Keratinocyte (primary cell): ENCODE measurements at regions not wholly inside any gene's neighbourhood (a gene's known extent, or its start where the extent isn't known, plus 50 kb on each side); places are given as distances from the start of the nearest gene placed in this dataset.

Source experiments
- DNase-seq: peaks from one replicate; pipeline ENCODE4 v3.0.0-alpha.2; 2011; ENCODE audit warnings: low read depth, missing footprints, low spot score
- FAIRE-seq: peaks from 2 replicates; lab custom pipeline; 2011; peaks lifted over from hg19 to GRCh38; lab: Jason Lieb, UNC
- H2AFZ ChIP-seq: 2 replicates; pipeline ENCODE4 v1.6.0; 2012; ENCODE audit warnings: low read length, control low read depth, inconsistent platforms; ENCODE audit not compliant: control insufficient read depth
- H3K27ac ChIP-seq: 2 replicates; pipeline ENCODE4 v1.5.1; 2011; ENCODE audit warnings: low read length; ENCODE audit not compliant: control insufficient read depth, insufficient read depth
- H3K27me3 ChIP-seq: 3 replicates; pipeline ENCODE4 v1.6.0; 2011; ENCODE audit warnings: low read length; ENCODE audit not compliant: control insufficient read depth, insufficient read depth; ENCODE audit errors: extremely low read depth
- H3K36me3 ChIP-seq, 2 experiments: 2 replicates in 1 of 2; 3 replicates in 1 of 2; pipeline ENCODE4 v1.5.1; 2011; ENCODE audit warnings: low read length in 2 of 2, mild to moderate bottlenecking in 1 of 2; ENCODE audit not compliant: control insufficient read depth in 2 of 2, insufficient read depth in 2 of 2; ENCODE audit errors: extremely low read depth in 1 of 2
- H3K4me1 ChIP-seq: 3 replicates; pipeline ENCODE4 v1.5.1; 2011; ENCODE audit warnings: low read length; ENCODE audit not compliant: control insufficient read depth, insufficient read depth; ENCODE audit errors: extremely low read depth
- H3K4me2 ChIP-seq: 3 replicates; pipeline ENCODE4 v1.6.0; 2011; ENCODE audit warnings: low read depth, low read length; ENCODE audit not compliant: control insufficient read depth, insufficient read depth; ENCODE audit errors: extremely low read depth
- H3K4me3 ChIP-seq, 3 experiments: fragments of 200-600 bp in 1 of 3; sonication (generic) in 1 of 3; 2 replicates in 2 of 3; 3 replicates in 1 of 3; pipeline ENCODE4 v1.5.1; 2011 to 2016; ENCODE audit warnings: low read length in 3 of 3, mild to moderate bottlenecking in 3 of 3, control low read depth in 2 of 3, inconsistent platforms in 1 of 3, low read depth in 1 of 3, mixed read lengths in 1 of 3, mixed run types in 1 of 3, moderate library complexity in 1 of 3; ENCODE audit not compliant: control insufficient read depth in 2 of 3, insufficient read depth in 2 of 3; ENCODE audit errors: extremely low read depth in 1 of 3
- H3K79me2 ChIP-seq: 2 replicates; pipeline ENCODE4 v1.6.0; 2012; ENCODE audit warnings: low read length; ENCODE audit not compliant: control insufficient read depth, insufficient read depth
- H3K9ac ChIP-seq: 3 replicates; pipeline ENCODE4 v1.6.0; 2011; ENCODE audit warnings: low read length; ENCODE audit not compliant: control insufficient read depth, insufficient read depth; ENCODE audit errors: extremely low read depth
- H3K9me1 ChIP-seq: 3 replicates; pipeline ENCODE4 v1.6.0; 2011; ENCODE audit warnings: low read length; ENCODE audit not compliant: control insufficient read depth, insufficient read depth; ENCODE audit errors: extremely low read depth
- H3K9me3 ChIP-seq: 2 replicates; pipeline ENCODE4 v1.5.1; 2012; ENCODE audit warnings: low read depth, low read length; ENCODE audit not compliant: control insufficient read depth
- H4K20me1 ChIP-seq: 3 replicates; pipeline ENCODE4 v1.6.0; 2011; ENCODE audit warnings: low read length; ENCODE audit not compliant: control insufficient read depth, insufficient read depth; ENCODE audit errors: extremely low read depth
- EZH2 ChIP-seq: IDR thresholded peaks from one replicate; pipeline ENCODE4 v1.6.1; 2012; ENCODE audit warnings: inconsistent platforms, mild to moderate bottlenecking, low read length, moderate library complexity
- dilution Hi-C: fragments of 300-500 bp; cut with MboI; formaldehyde crosslinking; loops from one replicate; pipeline ENCODE4 v1.7.0; 2020; ENCODE audit warnings: low sequenced_read_pairs; ENCODE audit not compliant: extremely low pct_ligation_motif_present
- TF ChIP-seq, protein P1 (sequence below), 3 experiments: IDR thresholded peaks in 1 of 3; conservative IDR thresholded peaks in 1 of 3; optimal IDR thresholded peaks in 1 of 3; 2 replicates in 2 of 3; 3 replicates in 1 of 3; pipeline versions ENCODE3 to v1.5.1; 2011; ENCODE audit warnings: low read length in 3 of 3, mild to moderate bottlenecking in 3 of 3, moderate library complexity in 2 of 3, control low read depth in 1 of 3, inconsistent platforms in 1 of 3; ENCODE audit not compliant: insufficient read depth in 2 of 3; ENCODE audit errors: extremely low read depth in 1 of 3

DNA sequence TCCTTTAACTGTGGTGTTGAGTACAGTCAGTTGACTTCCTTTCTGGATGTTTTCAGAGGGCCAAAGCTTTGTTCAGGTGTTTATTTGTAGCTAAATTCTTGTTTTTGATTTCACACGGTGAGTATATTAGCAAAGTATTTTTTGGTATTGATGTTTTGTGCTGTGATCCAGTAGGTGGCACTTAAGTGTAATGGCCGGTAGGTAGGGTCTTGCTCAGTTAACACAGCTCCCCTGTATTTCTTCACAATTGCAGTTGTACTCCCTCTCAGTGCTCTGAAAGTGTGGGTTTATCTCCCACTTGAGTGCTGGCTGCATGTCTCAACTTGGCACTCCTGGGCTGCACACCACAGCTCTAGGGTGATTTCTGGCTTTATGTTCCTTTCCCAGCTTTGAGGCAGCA lies 339.5 kb downstream of the AEBP2 start:
- H3K36me3 ChIP-seq = no peaks in the 10 kb centered on the region
- H3K4me1 ChIP-seq = peaks cover 2% of the 10 kb centered on the region
- no peaks in the 10 kb centered on the region for H3K79me2 ChIP-seq
- FAIRE-seq (no peak), DNase-seq (no peak)
- no peak overlapping the region for H3K27ac ChIP-seq
- dilution Hi-C loops = no loop called here
- no peaks in the 10 kb centered on the region for H4K20me1 ChIP-seq
- no peak overlapping the region for H3K4me3 ChIP-seq
- no peak overlapping the region for H3K4me2 ChIP-seq
- no peaks in the 10 kb centered on the region for H3K9me1 ChIP-seq
- no peaks in the 10 kb centered on the region for H3K9me3 ChIP-seq
- no peak overlapping the region for H3K9ac ChIP-seq
- H2AFZ ChIP-seq = no peak overlapping the region
- H3K27me3 ChIP-seq = no peaks in the 10 kb centered on the region
- TF ChIP-seq EZH2 = no peak
- TF ChIP-seq, protein P1, sequence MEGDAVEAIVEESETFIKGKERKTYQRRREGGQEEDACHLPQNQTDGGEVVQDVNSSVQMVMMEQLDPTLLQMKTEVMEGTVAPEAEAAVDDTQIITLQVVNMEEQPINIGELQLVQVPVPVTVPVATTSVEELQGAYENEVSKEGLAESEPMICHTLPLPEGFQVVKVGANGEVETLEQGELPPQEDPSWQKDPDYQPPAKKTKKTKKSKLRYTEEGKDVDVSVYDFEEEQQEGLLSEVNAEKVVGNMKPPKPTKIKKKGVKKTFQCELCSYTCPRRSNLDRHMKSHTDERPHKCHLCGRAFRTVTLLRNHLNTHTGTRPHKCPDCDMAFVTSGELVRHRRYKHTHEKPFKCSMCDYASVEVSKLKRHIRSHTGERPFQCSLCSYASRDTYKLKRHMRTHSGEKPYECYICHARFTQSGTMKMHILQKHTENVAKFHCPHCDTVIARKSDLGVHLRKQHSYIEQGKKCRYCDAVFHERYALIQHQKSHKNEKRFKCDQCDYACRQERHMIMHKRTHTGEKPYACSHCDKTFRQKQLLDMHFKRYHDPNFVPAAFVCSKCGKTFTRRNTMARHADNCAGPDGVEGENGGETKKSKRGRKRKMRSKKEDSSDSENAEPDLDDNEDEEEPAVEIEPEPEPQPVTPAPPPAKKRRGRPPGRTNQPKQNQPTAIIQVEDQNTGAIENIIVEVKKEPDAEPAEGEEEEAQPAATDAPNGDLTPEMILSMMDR (optimal IDR thresholded peaks at IDR 0.05 in 1 of 3, IDR thresholded peaks at IDR 0.05 in 1 of 3, conservative IDR thresholded peaks at IDR 0.05 in 1 of 3; ENCODE audit: extremely low read depth in 1 of 3, insufficient read depth in 2 of 3, low read length in 3 of 3) = no peak

DNA sequence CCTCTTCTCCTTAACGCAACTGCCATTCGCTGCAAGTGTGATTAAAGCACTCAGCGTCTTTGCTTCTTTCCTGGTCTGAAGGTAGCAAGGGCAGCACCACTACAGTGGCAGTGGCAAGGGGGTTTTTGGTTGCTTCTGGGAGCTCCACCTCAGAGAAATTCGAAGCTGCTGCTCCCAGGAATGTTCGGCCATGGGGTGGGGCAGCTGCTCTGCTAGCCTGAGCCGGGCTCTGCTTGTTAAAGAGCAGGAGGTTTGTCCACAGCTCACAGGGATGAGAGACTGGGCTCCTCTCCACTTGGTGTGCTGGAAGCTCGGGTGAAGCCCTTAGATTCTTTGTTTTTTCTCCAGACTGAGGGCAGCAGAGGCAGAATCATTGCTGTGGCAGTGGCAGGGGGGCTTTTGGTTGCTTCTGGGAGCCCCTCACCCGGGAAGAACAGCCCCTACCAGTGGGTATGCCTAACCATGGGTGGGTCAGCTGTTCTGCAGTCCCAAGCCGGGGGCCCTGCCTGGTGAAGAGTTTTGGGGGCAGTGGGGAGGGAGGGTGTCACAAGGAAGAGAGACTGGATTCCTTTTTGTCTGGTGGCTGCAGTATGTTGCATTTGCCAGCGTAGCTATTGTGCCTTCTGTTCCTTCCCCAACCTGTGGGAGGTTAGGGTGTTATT lies 340.2 kb downstream of the AEBP2 start:
- H3K27me3 ChIP-seq = no peaks in the 10 kb centered on the region
- no peaks in the 10 kb centered on the region for H4K20me1 ChIP-seq
- DNase-seq = no peak
- no peak overlapping the region for H3K27ac ChIP-seq
- dilution Hi-C loops = no loop called here
- no peak overlapping the region for H3K4me3 ChIP-seq
- H3K9me1 ChIP-seq = no peaks in the 10 kb centered on the region
- no peak overlapping the region for H3K4me2 ChIP-seq
- H3K9me3 ChIP-seq = no peaks in the 10 kb centered on the region
- no peak overlapping the region for H3K9ac ChIP-seq
- no peak for FAIRE-seq
- peaks cover 2% of the 10 kb centered on the region for H3K4me1 ChIP-seq
- TF ChIP-seq, protein P1 (optimal IDR thresholded peaks at IDR 0.05 in 1 of 3, IDR thresholded peaks at IDR 0.05 in 1 of 3, conservative IDR thresholded peaks at IDR 0.05 in 1 of 3; ENCODE audit: extremely low read depth in 1 of 3, insufficient read depth in 2 of 3, low read length in 3 of 3) = no peak
- TF ChIP-seq EZH2 = no peak
- no peaks in the 10 kb centered on the region for H3K36me3 ChIP-seq
- H2AFZ ChIP-seq = no peak overlapping the region
- no peaks in the 10 kb centered on the region for H3K79me2 ChIP-seq
